ENCODE measurements at regions not wholly inside any gene's neighbourhood (a gene's known extent, or its start where the extent isn't known, plus 50 kb on each side); places are given as distances from the start of the nearest gene placed in this dataset.

- H3K27me3 ChIP-seq (ENCODE audit: insufficient read depth, low read length) = no peaks in the 10 kb centered on the region
- no peak overlapping the region for H3K23ac ChIP-seq (ENCODE audit: insufficient read length, low read depth, low read length)
- H4K91ac ChIP-seq (ENCODE audit: insufficient read length, low read depth, low read length) = no peak overlapping the region
- H2BK120ac ChIP-seq (ENCODE audit: low read depth, low read length, poor library complexity, severe bottlenecking) = no peak overlapping the region
- TF ChIP-seq CTCF (conservative IDR thresholded peaks at IDR 0.05) = no peak
- no peak overlapping the region for H3K4me2 ChIP-seq (ENCODE audit: insufficient read depth, insufficient read length, low read length)
- no peaks in the 10 kb centered on the region for H4K20me1 ChIP-seq (ENCODE audit: control insufficient read depth, insufficient read depth, insufficient read length)
- H2AK5ac ChIP-seq (ENCODE audit: insufficient read length, low read length) = no peak overlapping the region
- no peaks in the 10 kb centered on the region for H3K4me1 Mint-ChIP-seq
- no peaks in the 10 kb centered on the region; a peak in 1 of 7 replicates for H3K36me3 Mint-ChIP-seq (ENCODE audit: insufficient read depth in 1 of 3, low read depth in 3 of 3)
- no peak overlapping the region for H3K4ac ChIP-seq (ENCODE audit: low read depth, low read length)
- H2AFZ ChIP-seq (ENCODE audit: low read length) = no peak overlapping the region
- no peak overlapping the region for H3K27ac ChIP-seq (ENCODE audit: insufficient read length, low read depth, low read length)
- no peak overlapping the region for H2BK15ac ChIP-seq (ENCODE audit: low read depth, low read length)
- H3K9me3 Mint-ChIP-seq = no peaks in the 10 kb centered on the region; a peak in 1 of 5 replicates
- H3K4me3 Mint-ChIP-seq = no peak overlapping the region
- H3K27ac Mint-ChIP-seq = no peak overlapping the region
- no peak overlapping the region for H4K5ac ChIP-seq (ENCODE audit: insufficient read length, low read depth, low read length)
- no peaks in the 10 kb centered on the region for H3K9me3 ChIP-seq (ENCODE audit: control insufficient read depth, low read depth, low read length)
- no peak for DNase-seq
- no peak overlapping the region for H2BK20ac ChIP-seq (ENCODE audit: low read depth, low read length, poor library complexity, severe bottlenecking)
- no peak overlapping the region for H3K18ac ChIP-seq (ENCODE audit: insufficient read length, low read depth, low read length)
- no peak overlapping the region for H4K8ac ChIP-seq (replicated peaks; ENCODE audit: insufficient read length, low read depth, low read length)
- H2BK5ac ChIP-seq (ENCODE audit: insufficient read length, low read length) = no peak overlapping the region
- H3K79me1 ChIP-seq (ENCODE audit: insufficient read depth, low read depth, low read length, poor library complexity, severe bottlenecking) = no peaks in the 10 kb centered on the region
- no peaks in the 10 kb centered on the region for H3K23me2 ChIP-seq (ENCODE audit: insufficient read length, low read depth, low read length, poor library complexity, severe bottlenecking)
- no peaks in the 10 kb centered on the region for H3K27me3 Mint-ChIP-seq (ENCODE audit: low read depth)
- H3K4me1 ChIP-seq (ENCODE audit: insufficient read depth, low read length) = no peaks in the 10 kb centered on the region
- H3T11ph ChIP-seq (ENCODE audit: low read length) = no peak overlapping the region
- H3K56ac ChIP-seq (ENCODE audit: insufficient read length, low read depth, low read length) = no peak overlapping the region
- no CpG with 5 or more reads among the region's 2 CpGs for WGBS (ENCODE audit: extremely low coverage, insufficient read length, low lambda C conversion rate)
- no peak overlapping the region for H3K14ac ChIP-seq (ENCODE audit: insufficient read depth, low read length)
- H2BK12ac ChIP-seq (ENCODE audit: insufficient read length, low read depth, low read length) = no peak overlapping the region
- H3K79me2 ChIP-seq (ENCODE audit: insufficient read depth, low read length) = no peaks in the 10 kb centered on the region
- H3K9ac ChIP-seq (ENCODE audit: extremely low read depth, insufficient read length, low read length) = no peak overlapping the region
These were observed 93.4 kb downstream of the IL12A start for GRCh38 chr3:160081958-160082533.
